ENCODE measurements at regions not wholly inside any gene's neighbourhood (a gene's known extent, or its start where the extent isn't known, plus 50 kb on each side); places are given as distances from the start of the nearest gene placed in this dataset.
"Not testable (repeated sequence)": the region's sequence is repeated elsewhere in the genome, so short reads cannot be mapped to it uniquely, and the experiment has no call there.

GRCh38 chr7:149688836-149689235 lies 84.6 kb downstream of the ZNF467 start:
- no peaks in the 10 kb centered on the region for H3K36me3 ChIP-seq (replicated peaks in 1 of 2; ENCODE audit: control insufficient read depth in 1 of 2, insufficient read depth in 2 of 2, low read length in 1 of 2)
- ChIA-PET CTCF (no interaction called here), POLR2A (no interaction called here)
- no peak for DNase-seq
- H3K27me3 ChIP-seq (ENCODE audit: insufficient read depth): peaks cover 11% of the 10 kb centered on the region; the same call in 1 of the 2 replicates
- no peaks in the 10 kb centered on the region for H4K20me1 ChIP-seq (ENCODE audit: insufficient read depth)
- TF ChIP-seq PBX3 (IDR thresholded peaks at IDR 0.05): no peak
- no peak for TF ChIP-seq FOSL2 (IDR thresholded peaks at IDR 0.05; ENCODE audit: borderline replicate concordance, low read depth)
- TF ChIP-seq FOXJ3 (CRISPR knock-in tag; IDR thresholded peaks at IDR 0.05): no peak
- TF ChIP-seq POLR2AphosphoS5 (IDR thresholded peaks at IDR 0.05; ENCODE audit: low read depth, low read length): no peak
- TF ChIP-seq NRF1 (IDR thresholded peaks at IDR 0.05; ENCODE audit: low read depth, low read length): no peak
- no peak for TF ChIP-seq RXRA (IDR thresholded peaks at IDR 0.05; ENCODE audit: borderline replicate concordance, low read depth)
- no peak for TF ChIP-seq MAX (IDR thresholded peaks at IDR 0.05; ENCODE audit: low read depth)
- TF ChIP-seq SIN3A (IDR thresholded peaks at IDR 0.05; ENCODE audit: borderline replicate concordance, low read depth, low read length): no peak
- TF ChIP-seq RCOR1 (IDR thresholded peaks at IDR 0.05; ENCODE audit: low read length): no peak
- TF ChIP-seq EZH2phosphoT487 (IDR thresholded peaks at IDR 0.05; ENCODE audit: borderline replicate concordance, low read depth): no peak
- TF ChIP-seq MEF2A (IDR thresholded peaks at IDR 0.05; ENCODE audit: borderline replicate concordance, low read depth): no peak
- no peaks in the 10 kb centered on the region for H3K9me3 ChIP-seq
- H3K4me1 ChIP-seq (ENCODE audit: control insufficient read depth in 1 of 2, insufficient read depth in 2 of 2, low read depth in 1 of 2, low read length in 1 of 2): no peaks in the 10 kb centered on the region; a peak in 1 of 4 replicates
- H3K4me2 ChIP-seq: no peak overlapping the region
- H3F3A ChIP-seq (replicated peaks; ENCODE audit: insufficient read depth): no peaks in the 10 kb centered on the region
- H3K9ac ChIP-seq: no peak overlapping the region
- no peaks in the 10 kb centered on the region for H3K9me2 ChIP-seq
- H3K27ac ChIP-seq (ENCODE audit: low read depth in 2 of 2, low read length in 1 of 2): no peak overlapping the region
- H3K79me2 ChIP-seq (ENCODE audit: insufficient read depth): no peaks in the 10 kb centered on the region
- WGBS (ENCODE audit: low lambda C conversion rate): 19% methylated on average over 3 of the region's 3 CpGs
- no peak overlapping the region for H2AFZ ChIP-seq (ENCODE audit: low read depth)
- H3K4me3 ChIP-seq (ENCODE audit: low read depth in 2 of 2, low read length in 1 of 2): no peak overlapping the region

- H2AFZ ChIP-seq (ENCODE audit: low read depth); H3K4me3 ChIP-seq (ENCODE audit: low read depth in 2 of 2, low read length in 1 of 2); DNase-seq; H3K9ac ChIP-seq; H3K27ac ChIP-seq (ENCODE audit: low read depth in 2 of 2, low read length in 1 of 2); H4K20me1 ChIP-seq (ENCODE audit: insufficient read depth); H3K4me2 ChIP-seq; H3K79me2 ChIP-seq (ENCODE audit: insufficient read depth); H3K4me1 ChIP-seq (ENCODE audit: control insufficient read depth in 1 of 2, insufficient read depth in 2 of 2, low read depth in 1 of 2, low read length in 1 of 2); H3K27me3 ChIP-seq (ENCODE audit: insufficient read depth); H3K9me3 ChIP-seq; H3F3A ChIP-seq (replicated peaks; ENCODE audit: insufficient read depth); H3K9me2 ChIP-seq; POLR2A ChIA-PET; CTCF ChIA-PET; H3K36me3 ChIP-seq (replicated peaks in 1 of 2; ENCODE audit: control insufficient read depth in 1 of 2, insufficient read depth in 2 of 2, low read length in 1 of 2): not testable (repeated sequence)
- 56% methylated on average over 7 of the region's 7 CpGs for WGBS (ENCODE audit: low lambda C conversion rate)
Observed at GRCh38 chr7:149687820-149688219, 85.6 kb downstream of the ZNF467 start.

- no peaks in the 10 kb centered on the region; the same call in 1 of the 2 replicates for H3K27me3 ChIP-seq (ENCODE audit: insufficient read depth)
- 9% methylated on average over 4 of the region's 4 CpGs for WGBS (ENCODE audit: low lambda C conversion rate)
- no peaks in the 10 kb centered on the region for H3K9me2 ChIP-seq
- no peaks in the 10 kb centered on the region for H3K79me2 ChIP-seq (ENCODE audit: insufficient read depth)
- H2AFZ ChIP-seq (ENCODE audit: low read depth): no peak overlapping the region
- H3K4me3 ChIP-seq (ENCODE audit: low read depth in 2 of 2, low read length in 1 of 2): no peak overlapping the region
- no peaks in the 10 kb centered on the region; a peak in 1 of 4 replicates for H3K4me1 ChIP-seq (ENCODE audit: control insufficient read depth in 1 of 2, insufficient read depth in 2 of 2, low read depth in 1 of 2, low read length in 1 of 2)
- no peaks in the 10 kb centered on the region for H3K36me3 ChIP-seq (replicated peaks in 1 of 2; ENCODE audit: control insufficient read depth in 1 of 2, insufficient read depth in 2 of 2, low read length in 1 of 2)
- TF ChIP-seq GATA2 (CRISPR knock-in tag; IDR thresholded peaks at IDR 0.05): no peak
- TF ChIP-seq TCF12 (IDR thresholded peaks at IDR 0.05): no peak
- TF ChIP-seq ZBTB33 (IDR thresholded peaks at IDR 0.05; ENCODE audit: borderline replicate concordance, low read depth): no peak
- CTCF ChIA-PET: interaction anchor here (0.9 to 1.8 kb wide), 3 partner anchors 16 to 56 kb away, joined by 3 to 7 read pairs (median 4); no protein-coding TSS in a partner anchor
- H4K20me1 ChIP-seq (ENCODE audit: insufficient read depth): no peaks in the 10 kb centered on the region
- H3K27ac ChIP-seq (ENCODE audit: low read depth in 2 of 2, low read length in 1 of 2): no peak overlapping the region
- no peak overlapping the region for H3K9ac ChIP-seq
- no peaks in the 10 kb centered on the region for H3F3A ChIP-seq (replicated peaks; ENCODE audit: insufficient read depth)
- POLR2A ChIA-PET: no interaction called here
- H3K4me2 ChIP-seq: no peak overlapping the region
- no peak for DNase-seq
- H3K9me3 ChIP-seq: no peaks in the 10 kb centered on the region
Observed at GRCh38 chr7:149686449-149686848, 86.9 kb downstream of the ZNF467 start.
